ENCODE measurements at regions not wholly inside any gene's neighbourhood (a gene's known extent, or its start where the extent isn't known, plus 50 kb on each side); places are given as distances from the start of the nearest gene placed in this dataset.
A peak's percentile ranks its signal among the peaks of the same experiment; 100 is the strongest.

DNA sequence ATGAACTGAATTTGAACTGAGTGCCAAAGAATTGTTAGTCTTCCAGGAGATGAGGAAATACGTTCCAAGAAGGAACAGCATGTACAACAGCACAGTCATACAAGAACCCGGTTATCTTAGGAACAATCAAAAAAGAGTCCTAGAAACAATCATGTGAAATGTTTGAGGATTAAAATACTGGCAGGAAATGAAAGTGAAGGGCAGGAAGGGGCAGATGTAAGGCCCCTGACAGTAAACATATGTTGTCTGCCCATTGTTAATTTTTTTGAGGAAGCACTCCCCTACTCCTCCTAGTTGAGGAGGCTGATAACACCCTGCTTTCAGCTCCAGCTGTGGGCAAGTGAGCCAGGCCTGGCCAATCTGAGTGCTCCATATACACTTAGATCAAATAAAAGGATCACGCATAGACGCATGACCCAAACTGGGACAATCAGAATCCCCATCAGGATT is 220.9 kb downstream of the HACE1 start:
- no peak overlapping the region for H3K4me3 ChIP-seq
- H3K27ac ChIP-seq: no peak overlapping the region
- peak in 1 of 2 donors; percentile 87 for DNase-seq (ENCODE audit: low read depth in 1 of 2, low spot score in 1 of 2)
- H3K4me1 ChIP-seq (ENCODE audit: low read depth): peaks cover 8% of the 10 kb centered on the region
- H3K27me3 ChIP-seq: no peaks in the 10 kb centered on the region
- H3K9me3 ChIP-seq (ENCODE audit: low read depth): no peaks in the 10 kb centered on the region
- TF ChIP-seq, protein P1, sequence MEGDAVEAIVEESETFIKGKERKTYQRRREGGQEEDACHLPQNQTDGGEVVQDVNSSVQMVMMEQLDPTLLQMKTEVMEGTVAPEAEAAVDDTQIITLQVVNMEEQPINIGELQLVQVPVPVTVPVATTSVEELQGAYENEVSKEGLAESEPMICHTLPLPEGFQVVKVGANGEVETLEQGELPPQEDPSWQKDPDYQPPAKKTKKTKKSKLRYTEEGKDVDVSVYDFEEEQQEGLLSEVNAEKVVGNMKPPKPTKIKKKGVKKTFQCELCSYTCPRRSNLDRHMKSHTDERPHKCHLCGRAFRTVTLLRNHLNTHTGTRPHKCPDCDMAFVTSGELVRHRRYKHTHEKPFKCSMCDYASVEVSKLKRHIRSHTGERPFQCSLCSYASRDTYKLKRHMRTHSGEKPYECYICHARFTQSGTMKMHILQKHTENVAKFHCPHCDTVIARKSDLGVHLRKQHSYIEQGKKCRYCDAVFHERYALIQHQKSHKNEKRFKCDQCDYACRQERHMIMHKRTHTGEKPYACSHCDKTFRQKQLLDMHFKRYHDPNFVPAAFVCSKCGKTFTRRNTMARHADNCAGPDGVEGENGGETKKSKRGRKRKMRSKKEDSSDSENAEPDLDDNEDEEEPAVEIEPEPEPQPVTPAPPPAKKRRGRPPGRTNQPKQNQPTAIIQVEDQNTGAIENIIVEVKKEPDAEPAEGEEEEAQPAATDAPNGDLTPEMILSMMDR (IDR thresholded peaks at IDR 0.05; ENCODE audit: low read depth, low read length): no peak
- H3K36me3 ChIP-seq: no peaks in the 10 kb centered on the region

DNA sequence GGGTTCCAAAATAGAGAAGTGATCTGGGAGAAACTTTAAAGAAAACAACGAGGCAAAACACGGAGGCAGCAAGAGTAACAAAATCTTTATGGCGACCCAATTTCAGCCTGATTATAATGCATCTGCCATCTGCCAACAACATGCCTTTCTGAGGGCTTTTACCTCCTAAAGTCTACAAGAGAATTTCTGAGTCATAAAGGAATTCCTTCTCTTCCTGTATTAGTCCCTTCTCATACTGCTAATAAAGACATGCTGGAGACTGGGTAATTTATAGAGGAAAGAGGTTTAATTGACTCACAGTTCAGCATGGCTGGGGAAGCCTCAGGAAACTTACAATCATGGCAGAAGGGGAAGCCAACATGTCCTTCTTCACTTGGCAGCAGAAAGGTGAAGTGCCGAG is 226.6 kb downstream of the HACE1 start:
- H3K4me3 ChIP-seq: no peak overlapping the region
- TF ChIP-seq, protein P1 (IDR thresholded peaks at IDR 0.05; ENCODE audit: low read depth, low read length): no peak
- no peaks in the 10 kb centered on the region for H3K27me3 ChIP-seq
- H3K4me1 ChIP-seq (ENCODE audit: low read depth): no peaks in the 10 kb centered on the region
- no peak overlapping the region for H3K27ac ChIP-seq
- peak in 1 of 2 donors; percentile 59 for DNase-seq (ENCODE audit: low read depth in 1 of 2, low spot score in 1 of 2)
- no peaks in the 10 kb centered on the region for H3K36me3 ChIP-seq
- no peaks in the 10 kb centered on the region for H3K9me3 ChIP-seq (ENCODE audit: low read depth)

DNA sequence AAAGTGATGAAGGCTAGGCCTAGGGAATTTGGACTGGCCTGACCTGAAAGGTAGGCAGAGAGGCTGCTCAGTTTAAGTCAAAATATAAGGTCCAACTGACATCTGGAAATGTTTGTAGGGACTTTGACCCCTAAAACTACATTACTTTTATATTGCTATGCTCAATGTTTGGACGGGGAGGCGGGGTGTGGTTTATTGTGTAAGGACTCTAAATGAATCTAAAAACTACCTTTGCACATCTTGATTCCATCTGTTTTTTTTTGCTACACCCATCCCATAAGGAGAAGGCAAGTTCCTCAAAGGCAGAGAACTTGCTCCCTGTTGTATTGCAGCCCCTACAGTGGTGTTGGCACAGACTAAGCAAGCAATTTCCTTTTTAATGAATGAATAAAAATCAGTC is 227.1 kb downstream of the HACE1 start:
- H3K27me3 ChIP-seq: no peaks in the 10 kb centered on the region
- H3K27ac ChIP-seq: no peak overlapping the region
- no peaks in the 10 kb centered on the region for H3K9me3 ChIP-seq (ENCODE audit: low read depth)
- TF ChIP-seq, protein P1 (IDR thresholded peaks at IDR 0.05; ENCODE audit: low read depth, low read length): no peak
- no peak for DNase-seq (ENCODE audit: low read depth in 1 of 2, low spot score in 1 of 2)
- no peaks in the 10 kb centered on the region for H3K36me3 ChIP-seq
- H3K4me1 ChIP-seq (ENCODE audit: low read depth): no peaks in the 10 kb centered on the region
- H3K4me3 ChIP-seq: no peak overlapping the region

DNA sequence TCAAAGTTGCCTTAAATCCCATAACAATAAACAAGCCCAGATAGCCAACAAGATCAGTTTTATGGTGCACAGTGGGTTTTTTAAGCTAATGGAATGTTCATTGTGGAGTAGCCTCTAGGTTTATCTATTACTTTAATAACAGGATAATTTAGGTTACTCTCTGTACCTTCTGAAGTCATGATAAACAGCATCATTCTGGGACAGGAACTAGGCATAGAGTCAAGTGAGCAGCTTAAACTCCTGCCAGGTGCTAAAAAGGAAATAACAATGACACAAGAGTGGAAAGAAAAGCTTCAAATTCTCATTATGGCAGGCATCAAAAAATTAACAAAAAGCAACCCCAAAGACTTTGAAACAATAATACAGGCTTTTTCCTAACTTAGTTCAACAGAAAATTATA is 228.8 kb downstream of the HACE1 start:
- TF ChIP-seq, protein P1 (IDR thresholded peaks at IDR 0.05; ENCODE audit: low read depth, low read length): no peak

DNA sequence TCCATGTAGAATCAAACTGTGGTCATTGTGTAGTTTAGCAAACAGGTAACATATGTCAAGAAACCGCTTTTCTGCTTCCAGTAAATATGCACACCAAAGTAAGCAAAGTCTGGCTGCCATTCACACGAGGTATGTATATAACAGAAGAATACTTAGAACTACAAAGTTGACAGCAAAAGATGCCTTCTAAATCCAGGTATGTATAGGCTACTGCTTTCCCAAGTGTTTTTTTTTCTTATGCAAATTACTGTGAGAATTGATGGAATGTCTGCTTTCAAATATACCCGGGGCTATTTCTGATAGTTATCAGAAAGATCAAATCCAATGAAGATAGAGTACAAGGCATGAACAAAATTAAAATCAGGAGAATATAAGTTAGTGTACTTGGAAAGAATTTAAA is 229.2 kb downstream of the HACE1 start:
- Histone ChIP-seq H3K4me3 (no peak overlapping the region), H3K27me3 (no peaks in the 10 kb centered on the region), H3K27ac (no peak overlapping the region), H3K36me3 (no peaks in the 10 kb centered on the region), H3K4me1 (ENCODE audit: low read depth) (no peaks in the 10 kb centered on the region), H3K9me3 (ENCODE audit: low read depth) (no peaks in the 10 kb centered on the region)
- DNase-seq (ENCODE audit: low read depth in 1 of 2, low spot score in 1 of 2): no peak
- TF ChIP-seq, protein P1 (IDR thresholded peaks at IDR 0.05; ENCODE audit: low read depth, low read length): no peak

More for the DNA sequence above, 228.8 kb downstream of the HACE1 start:
- no peaks in the 10 kb centered on the region for H3K4me1 ChIP-seq (ENCODE audit: low read depth)
- no peak overlapping the region for H3K27ac ChIP-seq
- H3K9me3 ChIP-seq (ENCODE audit: low read depth): no peaks in the 10 kb centered on the region
- H3K27me3 ChIP-seq: no peaks in the 10 kb centered on the region
- DNase-seq (ENCODE audit: low read depth in 1 of 2, low spot score in 1 of 2): no peak
- no peak overlapping the region for H3K4me3 ChIP-seq
- H3K36me3 ChIP-seq: no peaks in the 10 kb centered on the region

DNA sequence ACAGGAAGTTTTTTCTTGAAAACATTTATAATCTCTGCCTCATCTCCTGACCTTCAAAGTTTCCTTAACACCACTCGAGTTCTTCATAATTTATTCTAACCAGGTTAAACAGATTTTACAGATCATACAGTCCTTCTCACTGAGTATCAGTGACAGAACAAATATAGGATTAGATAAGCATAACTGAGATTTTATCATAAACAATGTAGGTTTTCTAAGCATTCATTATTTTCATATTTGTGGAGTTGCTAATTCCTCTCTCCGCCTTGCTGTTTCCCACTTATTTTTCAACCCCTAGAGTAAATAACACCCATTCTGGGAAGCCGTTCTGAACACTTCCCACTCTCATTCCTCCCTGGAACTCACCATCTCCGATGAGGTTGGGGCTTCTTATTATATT is 229.9 kb downstream of the HACE1 start:
- DNase-seq (ENCODE audit: low read depth in 1 of 2, low spot score in 1 of 2): no peak
- no peaks in the 10 kb centered on the region for H3K36me3 ChIP-seq
- H3K27ac ChIP-seq: no peak overlapping the region
- H3K4me3 ChIP-seq: no peak overlapping the region
- TF ChIP-seq, protein P1 (IDR thresholded peaks at IDR 0.05; ENCODE audit: low read depth, low read length): no peak
- no peaks in the 10 kb centered on the region for H3K4me1 ChIP-seq (ENCODE audit: low read depth)
- no peaks in the 10 kb centered on the region for H3K27me3 ChIP-seq
- no peaks in the 10 kb centered on the region for H3K9me3 ChIP-seq (ENCODE audit: low read depth)
